ENCODE measurements at regions not wholly inside any gene's neighbourhood (a gene's known extent, or its start where the extent isn't known, plus 50 kb on each side); places are given as distances from the start of the nearest gene placed in this dataset.

DNA sequence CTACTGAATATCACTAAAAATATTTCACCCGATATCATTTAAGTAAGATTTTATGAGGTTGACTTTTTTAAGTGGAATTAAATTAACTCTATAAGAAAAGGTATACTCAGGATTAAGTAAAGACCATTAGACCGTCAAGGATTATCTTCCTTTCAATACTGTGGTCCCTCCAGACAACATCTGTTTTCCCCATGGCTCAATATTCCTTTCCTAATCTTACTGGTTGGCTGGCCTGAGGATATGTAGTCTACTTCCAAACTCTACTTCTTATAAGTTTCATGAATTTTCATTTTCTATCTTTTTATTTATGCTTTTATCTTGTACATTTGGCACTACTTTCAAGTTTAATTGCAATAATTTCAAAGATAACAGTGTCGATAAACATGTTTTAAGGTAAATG lies 725.4 kb downstream of the PCDH7 start:
- TF ChIP-seq RARB (CRISPR knock-in tag; IDR thresholded peaks at IDR 0.05) (no peak), BACH2 (CRISPR knock-in tag; IDR thresholded peaks at IDR 0.05; ENCODE audit: borderline replicate concordance) (no peak), ESRRG (CRISPR knock-in tag; IDR thresholded peaks at IDR 0.05) (no peak), GLIS3 (CRISPR knock-in tag; IDR thresholded peaks at IDR 0.05) (no peak), SNAI2 (CRISPR knock-in tag; IDR thresholded peaks at IDR 0.05) (no peak), TCF4 (CRISPR knock-in tag; IDR thresholded peaks at IDR 0.05; ENCODE audit: borderline replicate concordance) (no peak), ARNTL (CRISPR knock-in tag; IDR thresholded peaks at IDR 0.05; ENCODE audit: borderline replicate concordance, low read depth) (no peak), TOX (CRISPR knock-in tag; IDR thresholded peaks at IDR 0.05; ENCODE audit: borderline replicate concordance) (no peak), OSR1 (CRISPR knock-in tag; IDR thresholded peaks at IDR 0.05) (no peak), ZNF70 (CRISPR knock-in tag; IDR thresholded peaks at IDR 0.05) (no peak), PPARA (CRISPR knock-in tag; IDR thresholded peaks at IDR 0.05; ENCODE audit: borderline replicate concordance) (no peak)
- TF ChIP-seq, protein P1, sequence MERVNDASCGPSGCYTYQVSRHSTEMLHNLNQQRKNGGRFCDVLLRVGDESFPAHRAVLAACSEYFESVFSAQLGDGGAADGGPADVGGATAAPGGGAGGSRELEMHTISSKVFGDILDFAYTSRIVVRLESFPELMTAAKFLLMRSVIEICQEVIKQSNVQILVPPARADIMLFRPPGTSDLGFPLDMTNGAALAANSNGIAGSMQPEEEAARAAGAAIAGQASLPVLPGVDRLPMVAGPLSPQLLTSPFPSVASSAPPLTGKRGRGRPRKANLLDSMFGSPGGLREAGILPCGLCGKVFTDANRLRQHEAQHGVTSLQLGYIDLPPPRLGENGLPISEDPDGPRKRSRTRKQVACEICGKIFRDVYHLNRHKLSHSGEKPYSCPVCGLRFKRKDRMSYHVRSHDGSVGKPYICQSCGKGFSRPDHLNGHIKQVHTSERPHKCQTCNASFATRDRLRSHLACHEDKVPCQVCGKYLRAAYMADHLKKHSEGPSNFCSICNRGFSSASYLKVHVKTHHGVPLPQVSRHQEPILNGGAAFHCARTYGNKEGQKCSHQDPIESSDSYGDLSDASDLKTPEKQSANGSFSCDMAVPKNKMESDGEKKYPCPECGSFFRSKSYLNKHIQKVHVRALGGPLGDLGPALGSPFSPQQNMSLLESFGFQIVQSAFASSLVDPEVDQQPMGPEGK (CRISPR knock-in tag; IDR thresholded peaks at IDR 0.05; ENCODE audit: borderline replicate concordance): no peak
- TF ChIP-seq, protein P2, sequence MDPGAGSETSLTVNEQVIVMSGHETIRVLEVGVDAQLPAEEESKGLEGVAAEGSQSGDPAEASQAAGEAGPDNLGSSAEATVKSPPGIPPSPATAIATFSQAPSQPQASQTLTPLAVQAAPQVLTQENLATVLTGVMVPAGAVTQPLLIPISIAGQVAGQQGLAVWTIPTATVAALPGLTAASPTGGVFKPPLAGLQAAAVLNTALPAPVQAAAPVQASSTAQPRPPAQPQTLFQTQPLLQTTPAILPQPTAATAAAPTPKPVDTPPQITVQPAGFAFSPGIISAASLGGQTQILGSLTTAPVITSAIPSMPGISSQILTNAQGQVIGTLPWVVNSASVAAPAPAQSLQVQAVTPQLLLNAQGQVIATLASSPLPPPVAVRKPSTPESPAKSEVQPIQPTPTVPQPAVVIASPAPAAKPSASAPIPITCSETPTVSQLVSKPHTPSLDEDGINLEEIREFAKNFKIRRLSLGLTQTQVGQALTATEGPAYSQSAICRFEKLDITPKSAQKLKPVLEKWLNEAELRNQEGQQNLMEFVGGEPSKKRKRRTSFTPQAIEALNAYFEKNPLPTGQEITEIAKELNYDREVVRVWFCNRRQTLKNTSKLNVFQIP (CRISPR knock-in tag; IDR thresholded peaks at IDR 0.05; ENCODE audit: borderline replicate concordance, low read depth): no peak
- TF ChIP-seq, protein P3, sequence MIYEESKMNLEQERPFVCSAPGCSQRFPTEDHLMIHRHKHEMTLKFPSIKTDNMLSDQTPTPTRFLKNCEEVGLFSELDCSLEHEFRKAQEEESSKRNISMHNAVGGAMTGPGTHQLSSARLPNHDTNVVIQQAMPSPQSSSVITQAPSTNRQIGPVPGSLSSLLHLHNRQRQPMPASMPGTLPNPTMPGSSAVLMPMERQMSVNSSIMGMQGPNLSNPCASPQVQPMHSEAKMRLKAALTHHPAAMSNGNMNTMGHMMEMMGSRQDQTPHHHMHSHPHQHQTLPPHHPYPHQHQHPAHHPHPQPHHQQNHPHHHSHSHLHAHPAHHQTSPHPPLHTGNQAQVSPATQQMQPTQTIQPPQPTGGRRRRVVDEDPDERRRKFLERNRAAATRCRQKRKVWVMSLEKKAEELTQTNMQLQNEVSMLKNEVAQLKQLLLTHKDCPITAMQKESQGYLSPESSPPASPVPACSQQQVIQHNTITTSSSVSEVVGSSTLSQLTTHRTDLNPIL (CRISPR knock-in tag; IDR thresholded peaks at IDR 0.05; ENCODE audit: low read depth): no peak

Measured in SK-N-SH treated with all-trans-retinoic acid at 6 μM for 48 hours (cell line).